ENCODE measurements at regions not wholly inside any gene's neighbourhood (a gene's known extent, or its start where the extent isn't known, plus 50 kb on each side); places are given as distances from the start of the nearest gene placed in this dataset.

GRCh38 chr3:18729671-18730070 is 304.5 kb upstream of the SATB1 start:
- H4K8ac ChIP-seq (ENCODE audit: extremely low read depth, insufficient read depth, low read length), result no peak overlapping the region
- H3K23ac ChIP-seq (ENCODE audit: insufficient read length), result no peak overlapping the region
- H2BK20ac ChIP-seq (ENCODE audit: low read length), result no peak overlapping the region
- H2AK5ac ChIP-seq (ENCODE audit: low read depth, low read length), result no peak overlapping the region
- 78% methylated on average over 1 of the region's 1 CpG; no CpG with 5 or more reads in 1 of the 2 experiments for WGBS, 2 experiments (ENCODE audit: extremely low coverage in 1 of 2, insufficient coverage in 1 of 2, insufficient read length in 1 of 2, insufficient replicate concordance in 2 of 2, low coverage in 1 of 2, low lambda C conversion rate in 2 of 2, missing lambda C conversion rate in 1 of 2)
- no peak overlapping the region for H3K18ac ChIP-seq (ENCODE audit: extremely low read depth, low read length)
- H3K9me3 ChIP-seq (ENCODE audit: insufficient read depth in 2 of 2, low read depth in 1 of 2, low read length in 1 of 2), result no peaks in the 10 kb centered on the region
- TF ChIP-seq CHD2 (IDR thresholded peaks at IDR 0.05; ENCODE audit: low read length) (no peak), TAF7 (optimal IDR thresholded peaks at IDR 0.05; ENCODE audit: borderline replicate concordance, low read depth, low read length) (no peak), TCF12 (IDR thresholded peaks at IDR 0.05; ENCODE audit: low read depth, low read length) (no peak), RFX5 (IDR thresholded peaks at IDR 0.05; ENCODE audit: borderline replicate concordance, low read depth, low read length) (no peak), SIX5 (IDR thresholded peaks at IDR 0.05; ENCODE audit: low read depth, low read length) (no peak), RBBP5 (IDR thresholded peaks at IDR 0.05; ENCODE audit: borderline replicate concordance, low read depth, low read length) (no peak), CBX5 (IDR thresholded peaks at IDR 0.05; ENCODE audit: low read depth, low read length) (no peak), FOSL1 (IDR thresholded peaks at IDR 0.05; ENCODE audit: insufficient read depth, low read depth, low read length) (no peak)
- H2AFZ ChIP-seq (ENCODE audit: low read length), result no peak overlapping the region
- no peak overlapping the region for H2BK15ac ChIP-seq (ENCODE audit: low read length)
- no peak overlapping the region for H3K27ac ChIP-seq (ENCODE audit: low read depth, low read length)
- no peak overlapping the region for H3K4ac ChIP-seq (replicated peaks; ENCODE audit: insufficient read length, low read depth, low read length)
- no peaks in the 10 kb centered on the region for H3K23me2 ChIP-seq (ENCODE audit: low read depth, low read length)
- H3K36me3 ChIP-seq (ENCODE audit: control insufficient read depth in 2 of 4, insufficient read depth in 4 of 4, low read length in 3 of 4), result no peaks in the 10 kb centered on the region
- FAIRE-seq, result no peak
- no peak overlapping the region for H3K4me3 ChIP-seq (ENCODE audit: extremely low read depth in 1 of 4, insufficient read depth in 2 of 4, low read depth in 3 of 4, low read length in 4 of 4)
- DNase-seq (ENCODE audit: low read depth in 1 of 2, low spot score in 2 of 2), result no peak
- no peaks in the 10 kb centered on the region for H3K4me1 ChIP-seq (replicated peaks in 1 of 4; ENCODE audit: control insufficient read depth in 3 of 4, insufficient read depth in 4 of 4, low read length in 3 of 4)
- no peak overlapping the region for H3K9ac ChIP-seq (replicated peaks in 1 of 4; ENCODE audit: extremely low read depth in 1 of 4, low read depth in 3 of 4, low read length in 3 of 4)
- no peaks in the 10 kb centered on the region for H3K27me3 ChIP-seq (replicated peaks in 1 of 4; ENCODE audit: control insufficient read depth in 3 of 4, extremely low read depth in 1 of 4, insufficient read depth in 3 of 4, low read length in 3 of 4)
- H4K5ac ChIP-seq (ENCODE audit: insufficient read length, low read depth, low read length), result no peak overlapping the region
- no peak overlapping the region for H3K4me2 ChIP-seq (ENCODE audit: insufficient read depth in 1 of 2, low read depth in 2 of 2, low read length in 2 of 2)
- H3K79me1 ChIP-seq (ENCODE audit: low read depth, low read length), result no peaks in the 10 kb centered on the region
- H3K14ac ChIP-seq (ENCODE audit: insufficient read length), result no peak overlapping the region
- H2BK120ac ChIP-seq (replicated peaks; ENCODE audit: low read depth, low read length), result no peak overlapping the region
- H4K91ac ChIP-seq (replicated peaks; ENCODE audit: insufficient read length, low read length), result no peak overlapping the region
- ChIA-PET POLR2A (ENCODE audit: partially characterized antibody) (no interaction called here), CTCF (ENCODE audit: partially characterized antibody) (interaction anchor here (0.8 to 2.1 kb wide), 3 partner anchors 19 to 170 kb away, joined by 3 to 10 read pairs (median 3); no protein-coding TSS in a partner anchor)
- H3K56ac ChIP-seq (replicated peaks; ENCODE audit: insufficient read length, low read depth, low read length), result no peak overlapping the region
- H3K79me2 ChIP-seq (ENCODE audit: control insufficient read depth in 1 of 2, insufficient read depth in 2 of 2, low read length in 2 of 2), result no peaks in the 10 kb centered on the region
- H4K20me1 ChIP-seq (replicated peaks in 1 of 2; ENCODE audit: control insufficient read depth in 1 of 2, insufficient read depth in 2 of 2, low read length in 2 of 2), result no peaks in the 10 kb centered on the region
- no peak overlapping the region for H2BK5ac ChIP-seq (ENCODE audit: low read depth, low read length)
- H2BK12ac ChIP-seq (ENCODE audit: low read depth, low read length), result no peak overlapping the region

Measured in H1 (cell line).